GM19452 (cell line): ENCODE measurements at regions not wholly inside any gene's neighbourhood (a gene's known extent, or its start where the extent isn't known, plus 50 kb on each side); places are given as distances from the start of the nearest gene placed in this dataset.

Experiments used
- ATAC-seq: cut with Tn5 transposase; IDR thresholded peaks from one replicate; pipeline ENCODE4 v1.9.1; 2021; ENCODE audit not compliant: unreplicated experiment

DNA sequence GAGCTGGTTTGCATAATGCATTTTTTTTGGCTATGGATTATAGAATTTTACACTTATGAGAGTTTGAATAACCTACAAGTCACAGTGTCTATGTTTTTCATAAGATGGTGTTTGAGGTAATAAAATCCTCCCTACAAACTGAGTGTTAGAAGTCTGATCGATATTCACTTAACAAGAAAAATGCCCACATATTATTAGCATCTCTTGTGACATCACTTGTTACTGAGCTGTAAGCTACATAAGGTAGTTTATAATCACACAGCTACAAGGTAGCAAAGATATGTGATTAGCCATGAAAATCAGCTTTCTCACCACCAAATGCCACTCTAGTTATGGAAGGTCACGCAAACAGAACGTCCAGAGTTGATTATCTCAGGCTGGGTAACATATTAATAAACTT, 669.6 kb downstream of the PCDH18 start:
- ATAC-seq: no peak

- no peak for ATAC-seq
These were observed 671.2 kb downstream of the PCDH18 start for GRCh38 chr4:136861091-136861490.

- ATAC-seq: no peak
These were observed 673.4 kb downstream of the PCDH18 start for GRCh38 chr4:136858903-136859302.

DNA sequence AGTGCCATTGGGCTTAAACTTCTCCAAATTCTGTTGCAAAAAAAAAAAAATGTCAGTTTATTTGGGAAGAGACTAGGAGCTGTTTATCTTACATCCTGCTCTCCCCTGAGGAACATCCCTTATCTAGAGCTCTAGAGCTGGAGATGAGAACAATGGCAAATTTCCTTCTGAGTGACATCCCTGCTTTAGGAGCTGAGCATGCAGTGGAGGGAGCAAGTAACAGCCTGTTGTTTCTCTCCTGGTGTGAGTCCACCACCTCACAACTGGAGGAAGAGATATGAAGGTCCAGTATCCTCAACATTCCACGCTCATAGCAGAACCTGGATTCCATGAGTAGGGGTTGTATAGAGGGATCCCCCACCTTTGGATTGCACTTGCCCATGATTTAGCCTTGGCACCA, 676.4 kb downstream of the PCDH18 start:
- ATAC-seq: no peak

DNA sequence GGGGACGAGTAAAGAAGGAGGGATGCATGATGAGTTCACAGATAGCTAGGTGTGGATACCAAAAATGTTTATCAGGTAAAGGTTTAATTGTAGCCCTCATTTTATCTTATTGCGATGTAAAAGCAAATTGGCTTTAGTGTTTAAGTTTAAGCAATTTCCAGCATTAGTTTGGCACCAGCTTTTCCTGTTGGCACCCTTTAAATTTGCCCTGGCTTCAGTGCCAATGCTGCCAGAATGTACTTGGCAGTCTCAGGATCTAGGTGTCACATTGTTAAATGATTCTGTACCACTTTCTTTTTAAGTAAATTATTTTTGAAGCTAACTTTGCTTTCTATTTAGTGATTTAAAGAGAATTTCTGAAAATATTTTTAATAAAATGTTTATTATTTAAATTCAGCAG, 681.8 kb downstream of the PCDH18 start:
- ATAC-seq: no peak

DNA sequence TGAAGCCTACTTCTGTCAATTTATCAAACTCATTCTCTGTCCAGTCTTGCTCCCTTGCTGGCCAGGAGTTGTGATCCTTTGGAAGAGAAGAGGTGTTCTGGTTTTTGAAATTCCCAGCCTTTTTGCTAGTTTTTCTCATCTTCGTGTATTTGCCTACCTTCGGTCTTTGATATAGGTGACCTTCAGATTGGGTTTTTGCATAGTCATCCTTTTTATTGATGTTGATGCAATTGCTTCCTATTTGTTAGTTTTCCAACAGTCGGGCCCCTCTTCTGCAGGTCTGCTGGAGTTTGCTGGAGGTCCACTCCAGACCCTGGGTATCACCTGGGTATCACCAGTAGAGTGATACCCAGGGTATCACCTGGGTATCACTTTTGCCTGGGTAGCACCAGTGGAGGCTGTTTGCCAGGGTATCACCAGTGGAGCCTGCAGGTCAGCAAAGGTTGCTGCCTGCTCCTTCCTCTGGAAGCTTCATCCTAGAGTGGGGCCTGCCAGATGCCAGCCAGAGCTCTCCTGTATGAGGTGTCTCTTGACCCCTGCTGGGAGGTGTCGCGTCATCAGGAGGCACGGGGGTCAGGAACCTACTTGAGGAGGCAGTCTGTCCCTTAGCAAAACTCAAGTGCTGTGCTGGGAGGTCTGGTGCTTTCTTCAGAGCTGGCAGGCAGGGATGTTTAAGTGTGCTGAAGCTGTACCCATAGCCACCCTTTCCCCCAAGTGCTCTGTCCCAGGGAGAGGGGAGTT, 684.2 kb downstream of the PCDH18 start:
- ATAC-seq: no peak

- no peak for ATAC-seq
These were observed 690.8 kb downstream of the PCDH18 start for GRCh38 chr4:136841526-136841925.

DNA sequence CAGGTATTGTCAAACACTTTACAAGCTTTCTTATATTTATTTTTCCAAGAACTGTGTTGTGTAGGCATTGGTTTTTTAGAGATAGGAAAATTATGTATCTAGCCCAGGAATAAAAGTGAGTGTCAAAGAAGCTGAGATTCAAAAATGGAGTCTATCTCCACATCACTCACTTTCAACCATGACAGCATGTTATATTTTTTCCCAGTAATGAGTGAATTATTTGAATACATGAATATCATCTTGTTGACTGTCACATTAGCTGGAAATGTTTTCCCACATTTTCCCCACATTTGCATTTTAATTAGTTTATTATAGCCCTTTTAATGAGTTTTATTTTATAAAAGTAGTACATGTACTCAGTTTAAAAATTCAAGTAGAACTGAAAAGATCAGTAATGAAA, 693.7 kb downstream of the PCDH18 start:
- ATAC-seq: no peak

DNA sequence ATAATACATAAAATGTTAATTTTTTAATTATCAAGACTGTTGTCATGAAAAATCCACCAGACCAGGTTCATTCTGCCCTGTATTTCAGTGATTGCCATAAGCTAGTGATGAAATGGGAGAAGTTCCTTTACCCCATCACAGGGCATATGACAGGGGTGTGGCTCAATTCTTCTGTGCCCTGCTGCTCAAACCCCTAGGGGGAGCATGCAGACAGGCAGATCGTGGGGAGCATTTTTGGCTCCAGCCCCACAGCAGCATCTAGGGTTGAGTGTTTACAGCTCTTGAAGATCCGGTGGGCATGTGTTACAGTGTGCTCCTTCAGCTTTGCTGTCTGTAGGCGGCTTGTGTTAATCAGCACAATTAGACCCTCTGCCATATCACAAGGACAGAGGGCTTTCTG, 700.7 kb downstream of the PCDH18 start:
- ATAC-seq: no peak

DNA sequence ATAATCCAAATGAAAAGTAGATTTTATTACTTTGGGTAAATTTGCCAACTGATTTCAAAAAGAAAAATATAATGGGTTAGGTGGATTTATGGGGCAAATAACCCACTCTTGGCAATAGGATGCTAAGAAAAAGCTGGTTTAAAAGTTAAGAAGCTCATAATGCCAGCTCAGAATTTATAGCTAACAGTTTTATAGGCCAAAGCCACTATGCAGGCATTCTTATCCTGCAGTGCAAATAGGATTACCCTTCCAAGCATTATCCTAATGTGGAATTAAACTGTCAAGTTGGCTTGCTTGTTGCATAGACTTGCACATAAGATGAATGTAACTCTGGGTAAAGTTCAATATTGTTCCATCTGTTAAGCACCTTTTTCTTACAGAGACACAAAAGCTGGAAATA, 703.0 kb downstream of the PCDH18 start:
- no peak for ATAC-seq

GRCh38 chr4:136823020-136823419, 709.3 kb downstream of the PCDH18 start:
- no peak for ATAC-seq

- ATAC-seq: no peak
These were observed 713.4 kb downstream of the PCDH18 start for GRCh38 chr4:136818811-136819330.

DNA sequence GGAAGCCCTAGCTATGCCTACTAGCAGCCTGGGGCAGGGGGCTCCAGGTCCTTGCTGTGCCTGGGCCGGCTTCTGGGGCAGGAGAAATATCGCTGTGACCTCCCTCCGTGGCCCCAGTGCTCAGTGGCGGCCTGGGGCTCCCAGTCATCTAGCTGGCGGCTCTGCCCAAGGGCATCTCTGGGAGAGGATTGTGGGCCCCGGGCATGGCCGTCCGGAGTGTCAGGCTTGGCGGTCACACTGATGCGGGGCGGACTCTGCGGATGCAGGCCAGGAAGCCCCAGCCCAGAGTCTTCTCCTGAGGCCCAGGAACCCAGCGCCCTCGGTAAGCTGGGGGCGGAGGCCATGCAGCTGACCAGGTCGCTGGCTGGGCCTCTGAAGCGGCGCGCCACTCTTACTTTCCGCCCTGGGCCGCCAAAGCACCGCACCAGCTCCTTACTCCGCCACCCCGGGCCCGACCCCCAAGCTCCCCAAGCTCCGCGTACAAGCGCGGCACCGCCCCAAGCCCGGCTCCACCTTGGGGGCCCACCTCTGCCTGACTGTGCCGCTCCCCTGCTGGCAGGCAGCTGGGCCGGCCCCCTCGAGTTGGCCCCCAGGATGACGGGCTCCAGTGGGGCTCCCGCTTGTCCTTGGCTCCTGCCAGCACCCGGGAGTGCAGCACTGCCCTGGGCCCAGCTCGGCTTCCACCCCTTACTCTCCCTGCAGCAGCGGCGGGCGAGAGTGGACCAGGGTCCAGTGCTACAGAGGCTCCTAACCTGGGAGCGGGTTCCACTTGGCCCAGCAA, 720.0 kb downstream of the PCDH18 start:
- ATAC-seq: no peak

DNA sequence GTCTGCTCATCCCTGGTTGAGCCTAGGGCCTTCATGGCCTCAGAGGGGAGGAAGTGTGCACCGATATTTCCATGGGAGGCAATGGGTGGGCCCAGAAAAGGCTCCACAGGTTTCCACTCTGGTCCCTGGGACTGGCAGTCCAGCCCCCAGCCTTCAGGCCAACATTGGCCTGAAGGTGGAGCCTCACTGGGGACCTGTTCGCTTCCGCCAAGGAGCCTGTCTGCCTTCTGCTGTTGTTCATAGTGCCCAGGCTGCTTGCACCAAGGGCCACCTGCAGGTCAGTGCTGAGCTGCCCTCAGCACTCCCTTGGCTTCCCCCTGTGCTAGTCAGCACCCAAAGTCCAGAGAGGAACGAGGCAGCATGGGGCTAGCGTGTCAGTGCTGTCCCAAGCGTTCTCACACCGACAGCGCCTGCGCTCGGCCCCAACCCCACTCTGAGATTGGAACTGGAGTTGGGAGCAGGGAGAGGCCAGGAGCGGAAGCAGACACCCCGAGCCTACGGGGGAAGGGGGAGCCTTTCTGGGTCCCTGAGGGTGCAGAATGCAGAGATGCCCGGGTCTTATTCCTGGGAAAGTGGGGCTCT, 720.7 kb downstream of the PCDH18 start:
- ATAC-seq: no peak

DNA sequence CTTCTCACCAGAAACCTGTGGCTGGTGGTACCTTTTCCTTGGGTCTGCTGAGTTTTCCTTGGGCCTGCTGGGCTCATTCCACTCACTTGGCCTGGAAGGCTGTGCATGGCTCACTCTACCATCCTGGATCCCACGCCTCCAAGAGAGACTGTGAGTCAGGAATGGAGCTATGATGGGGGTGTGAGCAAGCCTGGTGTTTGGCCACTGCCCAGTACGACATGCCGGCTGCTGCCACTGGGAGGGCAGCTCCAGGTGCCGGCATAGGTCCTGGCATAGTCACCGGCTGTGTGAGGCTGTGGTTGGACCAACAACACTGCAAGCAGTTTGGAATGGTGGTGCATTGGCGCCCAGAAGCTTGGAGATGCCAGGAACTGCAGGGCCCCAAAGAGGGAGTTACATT, 721.7 kb downstream of the PCDH18 start:
- ATAC-seq: no peak

DNA sequence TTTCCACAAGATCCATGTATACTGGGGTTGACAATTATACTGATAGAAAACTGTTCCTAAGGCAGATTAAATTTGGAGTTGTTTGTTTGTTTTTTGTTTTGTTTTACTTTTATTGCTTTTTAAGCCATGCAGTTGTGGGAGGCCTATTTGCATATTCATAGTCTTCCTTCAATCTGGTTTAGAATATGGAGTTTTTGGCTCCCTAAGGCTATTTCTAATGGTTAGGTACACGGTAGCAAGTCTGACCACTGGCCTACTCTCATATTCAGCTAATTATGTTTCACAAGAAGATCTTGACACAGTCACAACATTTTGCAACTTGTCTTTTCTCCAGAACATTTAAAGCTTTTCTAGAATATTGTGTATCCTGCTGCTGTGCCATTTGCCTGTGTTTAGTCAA, 725.5 kb downstream of the PCDH18 start:
- no peak for ATAC-seq

GRCh38 chr4:136805617-136806016, 726.7 kb downstream of the PCDH18 start:
- no peak for ATAC-seq

- no peak for ATAC-seq
These were observed 728.9 kb downstream of the PCDH18 start for GRCh38 chr4:136803433-136803832.

DNA sequence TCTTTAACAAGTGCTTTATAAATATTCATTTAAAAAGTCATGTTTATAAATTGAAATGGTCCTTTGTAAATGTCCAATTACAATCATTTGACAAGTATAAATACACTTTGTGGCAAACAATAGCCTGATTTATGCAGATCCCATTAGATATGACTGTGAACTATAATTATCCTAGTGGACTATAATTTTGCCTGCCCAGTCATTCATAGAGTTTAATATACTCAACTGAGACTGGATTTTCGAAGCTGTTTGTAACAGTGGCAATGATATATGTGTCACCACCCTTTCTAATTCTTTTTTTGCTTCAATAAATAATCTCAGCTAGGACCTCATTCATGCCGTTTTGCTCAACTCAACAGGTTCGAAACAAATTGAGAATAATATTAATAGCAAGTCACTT, 732.0 kb downstream of the PCDH18 start:
- ATAC-seq: no peak

GRCh38 chr4:136796953-136797352, 735.3 kb downstream of the PCDH18 start:
- ATAC-seq: no peak

- no peak for ATAC-seq
These were observed 738.4 kb downstream of the PCDH18 start for GRCh38 chr4:136793848-136794247.

- no peak for ATAC-seq
These were observed 748.0 kb downstream of the PCDH18 start for GRCh38 chr4:136784326-136784725.
